GM19395 (cell line): ENCODE measurements at regions not wholly inside any gene's neighbourhood (a gene's known extent, or its start where the extent isn't known, plus 50 kb on each side); places are given as distances from the start of the nearest gene placed in this dataset.
"Not testable (repeated sequence)": the region's sequence is repeated elsewhere in the genome, so short reads cannot be mapped to it uniquely, and the experiment has no call there.

ENCODE experiments used
- ATAC-seq: cut with Tn5 transposase; IDR thresholded peaks from one replicate; pipeline ENCODE4 v1.9.1; 2021; ENCODE audit warnings: mild to moderate bottlenecking, moderate library complexity; ENCODE audit not compliant: unreplicated experiment

GRCh38 chr17:15802917-15803316 is 70.8 kb downstream of the TBC1D26 start:
- not testable (repeated sequence) for ATAC-seq

GRCh38 chr17:15806825-15807224 is 74.7 kb downstream of the TBC1D26 start:
- ATAC-seq: not testable (repeated sequence)

- ATAC-seq: not testable (repeated sequence)
Observed at GRCh38 chr17:15813388-15813787, 81.3 kb downstream of the TBC1D26 start.

- ATAC-seq: not testable (repeated sequence)
Observed at GRCh38 chr17:15814003-15814402, 81.9 kb downstream of the TBC1D26 start.

GRCh38 chr17:15817861-15818260 is 85.8 kb downstream of the TBC1D26 start:
- not testable (repeated sequence) for ATAC-seq

GRCh38 chr17:15822280-15822679 is 90.2 kb downstream of the TBC1D26 start:
- ATAC-seq: not testable (repeated sequence)

- ATAC-seq: peak; percentile 42
Observed at GRCh38 chr17:15828727-15829314, 96.7 kb downstream of the TBC1D26 start.

- ATAC-seq: not testable (repeated sequence)
Observed at GRCh38 chr17:15830221-15830620, 98.1 kb downstream of the TBC1D26 start.

GRCh38 chr17:15831182-15831581 is 99.1 kb downstream of the TBC1D26 start:
- ATAC-seq: peak; percentile 90

GRCh38 chr17:15832921-15833480 is 100.9 kb downstream of the TBC1D26 start:
- ATAC-seq: not testable (repeated sequence)

GRCh38 chr17:15833890-15834289 is 101.8 kb downstream of the TBC1D26 start:
- ATAC-seq: not testable (repeated sequence)

GRCh38 chr17:15835481-15835880 is 103.4 kb downstream of the TBC1D26 start:
- ATAC-seq: not testable (repeated sequence)

GRCh38 chr17:15836249-15836982 is 104.3 kb downstream of the TBC1D26 start:
- ATAC-seq: not testable (repeated sequence)

GRCh38 chr17:15836991-15837390 is 104.9 kb downstream of the TBC1D26 start:
- ATAC-seq: not testable (repeated sequence)

- not testable (repeated sequence) for ATAC-seq
Observed at GRCh38 chr17:15847447-15848229, 97.3 kb upstream of the ADORA2B start.

GRCh38 chr17:15849054-15849453 is 95.9 kb upstream of the ADORA2B start:
- not testable (repeated sequence) for ATAC-seq

GRCh38 chr17:15850071-15850470 is 94.9 kb upstream of the ADORA2B start:
- not testable (repeated sequence) for ATAC-seq

- ATAC-seq: not testable (repeated sequence)
Observed at GRCh38 chr17:15850687-15851086, 94.2 kb upstream of the ADORA2B start.

GRCh38 chr17:15852863-15853262 is 92.1 kb upstream of the ADORA2B start:
- peak; percentile 69 for ATAC-seq

- not testable (repeated sequence) for ATAC-seq
Observed at GRCh38 chr17:15856191-15856590, 88.7 kb upstream of the ADORA2B start.

GRCh38 chr17:15856745-15857144 is 88.2 kb upstream of the ADORA2B start:
- not testable (repeated sequence) for ATAC-seq
